Prostate gland (tissue), 2 donors: ENCODE measurements at regions not wholly inside any gene's neighbourhood (a gene's known extent, or its start where the extent isn't known, plus 50 kb on each side); places are given as distances from the start of the nearest gene placed in this dataset.

Experiments
- POLR2A ChIP-seq: fragments of 450-650 bp; IDR thresholded peaks from one replicate; pipeline ENCODE4 v1.6.1; 2016; ENCODE audit warnings: antibody characterized with exemption, mild to moderate bottlenecking
- TF ChIP-seq, protein P1 (sequence below), 4 experiments: fragments of 200-600 bp in 2 of 4; fragments of 450-650 bp in 2 of 4; sonication (generic) in 2 of 4; IDR thresholded peaks; 1 replicate in 3 of 4; 2 replicates in 1 of 4; pipeline ENCODE4 v1.5.1; 2016 to 2019; ENCODE audit warnings: antibody characterized with exemption in 4 of 4, mild to moderate bottlenecking in 2 of 4, moderate library complexity in 2 of 4

DNA sequence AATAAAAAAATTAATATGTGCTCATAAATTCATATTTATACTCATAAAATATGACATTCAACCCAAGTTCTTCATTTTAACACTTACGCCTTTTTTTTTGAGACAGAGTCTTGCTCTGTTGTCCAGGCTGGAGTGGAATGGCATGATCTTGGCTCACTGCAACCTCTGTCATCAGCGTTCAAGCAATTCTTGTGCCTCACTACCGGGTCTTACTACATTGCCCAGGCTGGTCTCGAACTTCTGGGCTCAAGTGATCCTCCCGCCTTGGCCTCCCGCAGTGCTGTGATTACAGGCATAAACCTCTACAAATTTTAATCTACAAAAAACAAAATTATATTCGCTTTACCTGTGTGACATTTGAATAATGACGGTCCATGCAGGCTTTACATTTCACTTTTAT is 74.1 kb upstream of the SNRPN start:
- TF ChIP-seq POLR2A, result no peak
- TF ChIP-seq, protein P1, sequence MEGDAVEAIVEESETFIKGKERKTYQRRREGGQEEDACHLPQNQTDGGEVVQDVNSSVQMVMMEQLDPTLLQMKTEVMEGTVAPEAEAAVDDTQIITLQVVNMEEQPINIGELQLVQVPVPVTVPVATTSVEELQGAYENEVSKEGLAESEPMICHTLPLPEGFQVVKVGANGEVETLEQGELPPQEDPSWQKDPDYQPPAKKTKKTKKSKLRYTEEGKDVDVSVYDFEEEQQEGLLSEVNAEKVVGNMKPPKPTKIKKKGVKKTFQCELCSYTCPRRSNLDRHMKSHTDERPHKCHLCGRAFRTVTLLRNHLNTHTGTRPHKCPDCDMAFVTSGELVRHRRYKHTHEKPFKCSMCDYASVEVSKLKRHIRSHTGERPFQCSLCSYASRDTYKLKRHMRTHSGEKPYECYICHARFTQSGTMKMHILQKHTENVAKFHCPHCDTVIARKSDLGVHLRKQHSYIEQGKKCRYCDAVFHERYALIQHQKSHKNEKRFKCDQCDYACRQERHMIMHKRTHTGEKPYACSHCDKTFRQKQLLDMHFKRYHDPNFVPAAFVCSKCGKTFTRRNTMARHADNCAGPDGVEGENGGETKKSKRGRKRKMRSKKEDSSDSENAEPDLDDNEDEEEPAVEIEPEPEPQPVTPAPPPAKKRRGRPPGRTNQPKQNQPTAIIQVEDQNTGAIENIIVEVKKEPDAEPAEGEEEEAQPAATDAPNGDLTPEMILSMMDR (IDR thresholded peaks at IDR 0.05), result no peak
